Pons (tissue), 1 donor: ENCODE measurements at regions not wholly inside any gene's neighbourhood (a gene's known extent, or its start where the extent isn't known, plus 50 kb on each side); places are given as distances from the start of the nearest gene placed in this dataset.
"Not testable (repeated sequence)": the region's sequence is repeated elsewhere in the genome, so short reads cannot be mapped to it uniquely, and the experiment has no call there.

Experiments
- DNase-seq: peaks from one replicate; pipeline ENCODE4 v3.0.0-alpha.2; 2016; ENCODE audit warnings: low spot score

DNA sequence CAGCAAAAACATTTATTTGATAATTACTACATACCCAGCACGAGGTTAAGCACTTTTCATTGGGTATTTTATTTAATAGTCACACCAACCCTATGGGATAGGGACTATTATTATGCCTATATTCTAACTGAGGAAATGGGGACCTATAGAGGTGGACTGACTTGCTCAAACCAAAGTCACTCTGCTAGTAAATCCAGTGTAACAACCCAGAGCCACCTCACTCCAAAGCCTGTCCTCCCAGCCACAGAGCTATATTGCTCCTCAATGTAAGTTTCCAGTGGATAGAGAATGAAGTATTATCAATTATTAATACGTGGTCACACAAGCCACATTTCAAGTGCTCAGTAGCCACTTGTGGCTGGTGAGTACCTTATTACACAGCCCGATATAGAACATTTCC is 97.5 kb downstream of the RGS2 start:
- DNase-seq: no peak

DNA sequence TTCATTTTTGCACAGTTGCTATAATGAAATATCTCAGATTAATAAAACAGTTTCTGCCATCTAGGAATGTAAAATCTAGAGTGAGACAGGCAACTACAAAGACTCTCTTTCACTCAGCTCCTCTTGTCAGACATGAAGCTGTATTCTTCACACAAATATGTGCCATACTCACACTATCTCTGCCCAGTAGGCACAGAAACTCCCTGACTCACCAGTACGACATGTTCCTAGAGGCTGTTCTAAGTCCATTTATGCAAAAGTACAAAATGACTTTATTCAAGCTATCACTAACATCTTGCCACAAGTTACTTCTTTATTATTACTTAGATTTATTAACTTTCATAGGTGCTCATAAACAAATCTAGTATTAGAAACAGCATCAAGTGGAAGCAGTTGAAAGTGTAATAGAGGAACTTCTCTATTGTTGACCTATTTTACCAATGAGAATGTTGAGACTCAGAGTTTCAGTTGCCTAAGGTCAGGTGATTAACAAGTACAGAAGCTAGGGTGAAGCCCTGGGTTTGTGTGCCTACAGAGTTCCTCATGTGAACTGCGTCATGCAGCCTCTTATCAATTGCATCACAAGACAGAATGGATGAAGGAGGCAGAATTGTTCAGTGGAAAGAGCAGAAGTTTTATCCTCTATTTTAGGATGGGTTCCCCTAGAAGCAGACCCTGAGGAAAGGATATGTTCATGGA is 98.9 kb downstream of the RGS2 start:
- no peak for DNase-seq

DNA sequence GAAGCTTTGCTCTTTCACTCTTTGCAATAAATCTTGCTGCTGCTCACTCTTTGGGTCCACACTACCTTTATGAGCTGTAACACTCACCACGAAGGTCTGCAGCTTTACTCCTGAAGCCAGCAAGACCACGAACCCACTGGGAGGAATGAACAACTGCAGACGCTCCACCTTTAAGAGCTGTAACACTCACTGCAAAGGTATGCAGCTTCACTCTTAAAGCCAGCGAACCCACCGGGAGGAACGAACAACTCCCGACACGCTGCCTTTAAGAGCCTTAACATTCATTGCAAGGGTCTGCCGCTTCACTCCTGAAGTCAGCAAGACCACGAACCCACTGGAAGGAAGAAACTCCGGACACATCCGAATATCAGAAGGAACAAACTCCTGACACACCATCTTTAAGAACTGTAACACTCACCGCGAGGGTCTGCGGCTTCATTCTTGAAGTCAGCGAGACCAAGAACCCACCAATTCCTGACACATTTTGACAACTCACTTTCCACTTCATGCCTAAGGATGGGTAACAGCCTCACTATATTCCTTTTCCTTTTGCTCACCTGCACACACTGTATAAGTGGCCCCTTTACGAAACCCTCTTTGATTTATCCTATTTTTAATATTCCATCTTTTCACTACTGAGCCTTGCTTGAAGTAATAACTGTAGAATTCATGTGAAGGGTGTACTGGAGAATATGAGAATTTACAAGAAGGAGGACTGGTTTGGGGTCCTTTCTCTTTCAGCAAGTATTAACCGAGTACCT is 103.2 kb downstream of the RGS2 start:
- not testable (repeated sequence) for DNase-seq

DNA sequence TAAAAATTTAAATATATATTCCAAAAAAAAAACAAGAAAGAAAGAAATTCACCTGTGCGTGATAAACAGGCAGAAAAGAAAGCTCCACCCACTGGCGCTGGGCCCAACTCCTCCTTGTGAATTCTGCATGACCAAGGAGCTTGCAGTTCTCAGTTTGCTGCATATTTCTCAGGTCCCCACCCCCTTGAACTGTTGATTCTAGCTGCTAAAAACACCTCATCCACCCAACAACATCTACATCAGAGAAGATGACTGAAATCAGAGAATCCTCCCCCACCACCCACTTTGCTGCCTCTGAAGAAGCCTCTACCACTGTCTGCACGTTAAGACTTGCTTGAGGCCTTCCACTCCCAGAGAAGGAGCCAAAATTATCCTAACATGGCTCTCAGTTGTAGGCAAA is 104.8 kb downstream of the RGS2 start:
- DNase-seq: no peak

DNA sequence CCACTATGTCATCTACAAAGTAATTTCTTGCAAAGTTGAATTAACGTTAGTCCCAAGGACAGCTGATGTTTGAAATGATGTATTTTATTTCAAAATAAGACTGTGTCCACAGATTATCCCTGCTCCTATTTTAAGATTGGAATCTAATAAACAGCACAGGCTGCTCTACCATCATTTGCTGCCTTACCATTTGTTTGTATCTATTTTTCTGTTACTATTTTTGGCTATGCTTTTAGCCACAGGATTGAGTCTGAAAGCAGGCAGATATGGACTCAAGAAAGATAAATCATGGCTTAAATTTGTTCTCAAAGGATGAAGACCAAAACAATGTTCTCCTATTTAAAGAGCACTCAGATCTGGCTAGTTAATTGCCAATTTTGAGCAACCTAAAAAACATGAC is 105.3 kb downstream of the RGS2 start:
- DNase-seq: no peak

DNA sequence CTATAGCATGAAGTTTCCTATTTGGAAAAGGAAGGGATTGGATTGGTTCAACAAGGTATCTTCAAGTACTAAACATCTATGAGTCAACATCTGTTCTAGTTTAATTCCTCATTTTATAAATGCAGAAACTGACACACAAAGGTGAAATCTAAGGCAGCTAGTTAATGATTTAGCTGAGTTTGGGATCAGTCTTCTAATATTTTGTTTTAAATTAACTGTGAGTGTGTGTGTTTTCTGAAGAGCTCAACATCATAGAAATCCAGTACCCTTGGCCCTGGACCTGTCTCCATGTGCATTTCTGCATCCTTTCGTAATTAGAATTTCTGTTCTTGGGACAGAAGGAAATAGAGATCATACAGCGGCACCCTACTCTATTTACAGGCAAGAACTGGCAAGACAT is 105.9 kb downstream of the RGS2 start:
- no peak for DNase-seq

DNA sequence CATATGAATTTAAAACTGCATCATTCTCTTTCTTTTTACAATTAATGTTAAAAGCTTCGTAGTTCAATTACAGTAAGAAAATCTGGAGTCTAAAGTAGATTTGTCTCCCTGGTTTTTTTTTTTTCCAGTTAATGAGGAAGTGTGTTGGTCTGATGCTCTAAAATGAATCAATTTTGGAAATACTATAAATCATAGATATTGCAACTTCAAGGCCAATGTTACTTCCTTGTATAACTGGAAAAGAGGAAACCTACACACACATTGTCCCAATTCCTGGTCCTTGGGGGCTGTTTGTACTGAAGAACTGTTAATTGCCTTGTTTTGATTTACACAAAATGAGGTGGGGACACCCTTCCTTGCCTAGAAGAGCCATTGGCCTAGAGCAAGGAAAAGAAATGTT is 107.2 kb downstream of the RGS2 start:
- DNase-seq: no peak

DNA sequence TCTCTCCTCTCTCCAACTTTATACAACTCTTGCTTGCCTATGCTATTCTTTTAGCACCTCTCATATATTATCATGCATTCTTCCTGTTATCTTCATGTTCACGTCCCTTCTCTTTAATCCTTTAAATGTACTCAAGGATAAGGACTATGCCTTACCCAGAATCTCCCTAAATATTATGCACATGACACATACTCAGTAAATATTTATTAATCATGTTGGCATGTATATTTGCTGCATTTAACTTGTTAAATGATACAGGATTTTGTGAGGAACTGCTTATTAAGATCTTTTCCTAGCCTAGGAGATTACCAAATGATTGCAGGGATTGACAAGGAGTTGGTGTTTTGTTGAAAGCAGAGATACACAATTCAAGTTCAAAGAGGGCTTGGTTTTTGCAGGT is 109.4 kb downstream of the RGS2 start:
- DNase-seq: no peak

DNA sequence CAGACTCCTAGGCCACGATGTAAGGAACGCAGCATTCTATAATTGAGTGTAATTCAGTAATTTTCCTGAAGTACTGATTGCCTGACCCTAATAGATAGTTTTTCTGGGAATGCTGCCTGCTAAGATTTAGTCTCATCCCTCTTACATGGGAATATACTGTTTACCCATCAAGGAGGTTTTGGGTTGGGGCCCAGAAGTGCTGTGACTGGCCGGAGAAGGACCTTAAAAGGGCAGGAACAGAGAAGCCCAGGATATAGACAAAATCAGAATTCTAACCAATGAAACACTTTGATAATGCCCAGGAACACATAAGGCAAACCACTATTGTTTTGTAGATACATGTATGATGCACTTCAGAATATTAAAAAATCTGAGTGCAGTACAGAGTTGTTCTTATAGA is 111.6 kb downstream of the RGS2 start:
- DNase-seq: no peak

DNA sequence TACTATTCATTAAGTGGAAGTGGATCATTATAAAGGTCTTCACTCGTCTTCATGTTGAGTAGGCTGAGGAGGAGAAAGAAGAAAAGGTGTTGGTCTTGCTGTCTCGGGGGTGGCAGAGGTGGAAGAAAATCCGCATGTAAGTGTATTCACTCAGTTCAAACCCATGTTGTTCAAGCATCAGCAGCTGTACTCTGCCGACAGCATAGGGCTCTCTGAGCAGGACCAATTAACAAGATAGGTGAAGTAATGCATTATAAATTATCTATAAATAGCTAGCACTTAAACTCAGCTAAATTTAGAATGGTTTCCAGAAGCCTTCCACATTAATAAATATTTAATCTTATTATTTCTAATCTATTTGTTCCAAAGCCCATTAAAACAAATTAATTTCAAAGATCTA is 116.8 kb downstream of the RGS2 start:
- no peak for DNase-seq

DNA sequence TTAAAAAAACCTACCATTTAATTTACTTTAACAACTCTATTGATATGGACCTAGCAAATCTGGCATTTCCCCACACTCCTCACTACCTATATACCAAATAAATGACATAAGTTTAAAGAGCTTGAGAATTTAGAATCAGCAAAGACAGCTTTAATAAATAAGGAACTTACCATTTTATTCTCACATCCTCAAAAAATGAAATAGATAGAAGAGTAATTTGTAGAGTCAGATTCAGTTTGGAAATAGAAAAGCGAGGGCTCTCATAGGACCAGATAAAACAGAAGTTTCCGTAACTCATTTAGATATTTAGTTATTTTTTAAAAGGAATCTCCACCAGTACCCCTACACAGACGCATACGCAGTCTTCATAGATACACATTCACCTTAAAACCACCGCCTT is 117.9 kb downstream of the RGS2 start:
- no peak for DNase-seq

DNA sequence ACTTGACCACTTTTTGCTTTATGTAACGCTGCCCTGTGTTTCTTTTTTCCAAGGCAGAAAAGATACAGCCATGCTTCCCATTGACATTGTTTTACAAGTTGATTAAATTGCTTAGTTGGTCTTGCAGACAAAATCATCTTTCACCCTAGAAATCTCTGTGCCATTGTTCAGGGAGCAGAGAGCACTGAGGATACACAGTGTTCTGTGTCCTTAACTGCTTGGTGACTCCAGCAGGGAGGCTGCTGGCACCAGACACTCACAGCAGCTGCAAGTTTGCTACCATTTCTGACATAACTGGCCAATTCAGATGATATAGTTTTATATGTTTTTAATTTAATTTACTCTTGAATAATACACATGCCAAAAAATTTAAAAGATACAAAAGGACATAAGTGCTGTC is 118.7 kb downstream of the RGS2 start:
- DNase-seq: peak; percentile 78

DNA sequence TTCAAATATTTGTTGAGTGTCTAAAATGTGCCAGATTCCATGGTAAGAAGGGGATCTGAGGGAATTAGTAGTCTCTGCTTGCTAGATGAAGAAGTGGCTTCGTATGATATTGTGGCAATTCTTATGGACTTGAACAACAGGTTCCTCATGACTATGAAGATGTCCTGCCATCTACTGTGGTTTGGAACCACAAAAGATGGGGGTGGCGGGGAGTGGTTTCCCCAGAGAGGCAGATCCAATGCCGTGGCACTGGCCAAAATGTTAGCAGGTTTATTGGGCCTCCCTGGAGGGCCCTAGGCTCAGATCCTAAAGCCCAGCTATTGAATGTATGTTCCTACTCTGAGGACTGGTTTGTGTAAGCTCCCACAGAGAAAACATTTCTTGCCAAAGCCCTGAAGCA is 120.8 kb downstream of the RGS2 start:
- DNase-seq: no peak

DNA sequence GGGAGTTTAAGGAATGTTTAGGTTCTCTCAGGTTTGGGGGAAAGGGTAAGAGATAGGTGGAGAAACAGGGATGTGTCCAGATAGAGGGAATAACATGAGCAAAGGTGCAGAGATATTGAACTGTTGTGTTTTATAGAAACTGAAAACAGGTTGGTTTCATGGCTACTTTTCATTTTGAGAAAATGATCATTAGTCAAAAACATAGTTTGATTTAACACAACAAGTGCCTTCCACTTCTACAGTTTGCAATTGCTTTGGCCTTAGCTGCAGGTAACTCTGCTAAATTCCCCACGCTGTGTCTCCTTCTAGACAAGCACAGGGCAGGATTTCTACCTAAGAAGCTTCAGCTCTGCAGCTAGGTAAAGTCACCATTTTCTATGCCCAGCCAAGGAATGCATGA is 124.9 kb downstream of the RGS2 start:
- DNase-seq: no peak

DNA sequence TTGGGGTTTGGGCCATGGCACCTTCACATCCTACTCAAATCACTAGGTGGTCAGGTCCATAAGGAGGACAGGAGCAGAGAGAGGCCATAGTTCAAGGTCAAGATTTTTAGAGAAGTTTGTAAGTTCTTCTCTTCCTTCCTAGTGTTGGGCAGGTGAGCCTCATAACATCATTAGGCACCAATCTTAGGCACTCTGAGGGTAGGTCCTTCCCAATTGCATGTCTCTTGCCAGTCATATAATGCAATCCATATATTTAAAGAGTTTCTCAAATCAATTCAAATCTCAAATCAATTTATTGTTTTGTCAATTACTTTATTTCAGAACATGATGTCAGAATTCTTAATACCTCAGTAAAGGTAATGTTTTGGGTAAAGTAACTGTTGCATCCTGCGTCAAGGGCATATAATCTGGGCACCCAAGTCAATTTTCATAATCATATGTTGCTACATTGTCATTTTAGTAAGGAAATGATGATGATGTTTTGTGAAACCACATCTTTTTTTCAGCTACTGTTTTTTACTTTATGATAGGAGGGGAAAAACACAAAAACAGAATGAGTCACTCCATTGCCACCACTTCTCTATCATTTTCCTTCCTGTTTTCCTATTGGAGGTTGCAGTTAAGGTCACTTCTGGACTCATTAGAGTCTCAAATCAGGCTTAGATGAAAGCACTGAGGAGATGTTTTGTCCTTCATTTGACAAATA is 122.7 kb downstream of the UCHL5 start:
- no peak for DNase-seq

DNA sequence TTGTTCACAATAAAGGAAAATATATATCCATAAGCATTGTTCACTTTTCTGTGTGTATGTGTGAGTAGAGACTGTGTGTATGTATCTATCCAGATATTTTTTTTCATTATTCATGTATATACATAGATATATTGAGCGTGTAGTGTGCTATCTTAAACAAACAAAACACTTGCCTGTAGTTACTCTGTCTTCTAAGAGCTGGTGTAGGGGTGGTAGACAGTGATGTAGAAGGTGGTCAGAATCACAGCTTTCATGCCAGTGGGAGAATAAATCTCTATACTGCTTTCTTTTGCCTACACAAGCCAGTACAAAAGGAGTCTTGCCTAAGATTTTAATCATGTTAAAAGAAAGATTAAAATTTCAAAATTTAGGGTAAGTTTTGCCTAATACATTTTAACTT is 122.0 kb downstream of the UCHL5 start:
- DNase-seq: no peak

DNA sequence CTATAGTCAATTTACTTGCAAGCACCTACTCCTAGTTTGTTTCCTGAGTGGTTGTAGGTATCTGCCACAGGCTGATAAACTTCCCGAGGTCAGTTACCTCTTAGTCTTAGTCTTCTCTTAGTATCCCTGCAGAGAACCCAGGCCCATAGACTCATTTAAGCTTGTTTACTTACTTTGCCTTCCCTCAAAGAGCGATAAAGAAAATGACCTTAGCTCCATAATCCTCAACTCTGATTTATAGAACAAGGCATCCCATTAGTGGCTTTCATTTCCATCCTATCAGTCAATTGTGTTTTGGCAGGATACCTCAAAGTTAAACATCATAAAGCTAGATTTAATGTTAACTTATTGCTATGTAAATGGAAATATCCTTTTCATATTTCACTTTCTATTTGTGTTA is 119.7 kb downstream of the UCHL5 start:
- DNase-seq: no peak

DNA sequence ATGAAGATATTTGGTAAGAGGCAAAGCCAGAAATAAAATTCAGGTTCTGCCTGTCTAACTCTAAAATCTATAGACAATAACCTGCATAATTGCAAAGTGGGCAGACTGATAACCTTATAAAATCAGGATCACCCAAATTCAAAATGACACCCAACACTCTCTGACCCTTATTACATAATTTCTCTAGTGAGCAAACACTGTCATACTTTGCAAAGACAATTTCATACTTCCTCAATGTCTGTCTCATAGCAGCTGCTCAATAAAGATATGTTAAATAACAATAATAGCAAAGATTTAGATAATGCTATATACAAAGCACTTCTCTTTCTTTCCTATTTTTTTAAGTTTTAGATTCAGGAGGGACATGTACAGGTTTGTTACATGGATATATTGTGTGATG is 118.5 kb downstream of the UCHL5 start:
- no peak for DNase-seq

DNA sequence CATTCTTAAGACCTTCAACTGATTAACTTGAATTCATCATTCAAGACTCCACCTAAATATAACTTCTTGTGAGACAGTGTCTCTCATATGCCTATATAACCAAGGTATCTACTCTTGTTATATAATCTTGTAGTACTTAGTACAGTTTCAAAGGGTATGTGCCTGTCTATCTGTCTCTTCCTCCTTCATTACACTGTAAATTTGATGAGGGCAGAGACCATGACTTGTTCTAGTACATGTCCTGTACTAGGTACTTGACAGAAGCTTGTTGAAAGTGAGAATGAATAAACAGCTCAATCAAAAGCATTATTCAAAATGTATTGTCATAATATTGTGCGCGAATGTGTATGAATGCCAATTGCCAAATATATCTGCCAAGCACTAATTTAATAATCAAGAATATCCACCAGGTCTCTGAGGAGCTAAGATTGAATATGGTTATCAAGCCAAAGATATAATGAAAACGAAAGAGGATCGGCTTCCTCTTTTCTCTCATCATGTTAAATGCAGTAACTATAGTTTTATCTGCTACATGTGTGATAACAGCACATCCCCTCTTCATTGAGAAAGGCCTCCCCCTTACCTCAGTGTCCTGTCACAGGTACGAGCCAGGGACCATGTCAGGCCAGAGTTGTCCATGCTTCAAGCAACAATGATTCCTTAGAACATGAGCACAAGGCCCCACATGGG is 117.3 kb downstream of the UCHL5 start:
- no peak for DNase-seq

DNA sequence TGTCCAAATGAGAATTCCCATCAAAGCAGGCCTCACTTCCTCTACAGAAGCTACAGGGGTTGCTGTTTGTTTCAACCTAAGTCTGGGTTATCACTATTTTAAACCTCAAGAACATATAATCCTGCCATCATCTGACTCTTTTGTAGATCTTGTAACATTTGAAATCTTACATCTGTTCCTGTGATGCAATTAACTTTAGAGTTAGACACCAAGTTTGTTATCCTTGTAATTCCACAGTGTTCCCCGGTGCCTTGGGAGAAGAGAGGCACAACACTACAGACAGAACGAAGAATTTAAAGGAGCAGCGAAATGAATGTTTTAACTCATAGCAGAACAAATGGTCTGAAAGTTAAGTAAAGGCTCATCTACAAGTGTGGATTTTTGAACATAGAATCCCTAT is 116.1 kb downstream of the UCHL5 start:
- no peak for DNase-seq

DNA sequence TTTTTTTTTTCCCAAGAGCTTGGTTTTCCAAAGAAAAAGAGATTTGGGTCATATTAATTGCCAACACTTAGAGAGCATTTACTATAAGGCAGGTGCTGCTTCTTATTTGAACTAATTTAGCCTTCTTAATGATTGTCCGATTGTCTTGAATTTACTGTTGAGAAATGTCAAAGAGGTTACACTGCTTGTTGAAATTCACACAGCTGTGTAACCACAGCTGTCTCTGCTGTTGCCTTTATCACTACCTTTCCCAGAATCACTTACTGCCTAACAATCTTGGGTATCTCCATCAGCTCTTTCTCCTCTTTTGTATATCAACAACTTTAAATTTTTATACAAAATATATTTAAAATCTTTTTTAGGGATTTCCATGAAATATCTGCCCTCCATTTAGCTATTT is 115.6 kb downstream of the UCHL5 start:
- no peak for DNase-seq

DNA sequence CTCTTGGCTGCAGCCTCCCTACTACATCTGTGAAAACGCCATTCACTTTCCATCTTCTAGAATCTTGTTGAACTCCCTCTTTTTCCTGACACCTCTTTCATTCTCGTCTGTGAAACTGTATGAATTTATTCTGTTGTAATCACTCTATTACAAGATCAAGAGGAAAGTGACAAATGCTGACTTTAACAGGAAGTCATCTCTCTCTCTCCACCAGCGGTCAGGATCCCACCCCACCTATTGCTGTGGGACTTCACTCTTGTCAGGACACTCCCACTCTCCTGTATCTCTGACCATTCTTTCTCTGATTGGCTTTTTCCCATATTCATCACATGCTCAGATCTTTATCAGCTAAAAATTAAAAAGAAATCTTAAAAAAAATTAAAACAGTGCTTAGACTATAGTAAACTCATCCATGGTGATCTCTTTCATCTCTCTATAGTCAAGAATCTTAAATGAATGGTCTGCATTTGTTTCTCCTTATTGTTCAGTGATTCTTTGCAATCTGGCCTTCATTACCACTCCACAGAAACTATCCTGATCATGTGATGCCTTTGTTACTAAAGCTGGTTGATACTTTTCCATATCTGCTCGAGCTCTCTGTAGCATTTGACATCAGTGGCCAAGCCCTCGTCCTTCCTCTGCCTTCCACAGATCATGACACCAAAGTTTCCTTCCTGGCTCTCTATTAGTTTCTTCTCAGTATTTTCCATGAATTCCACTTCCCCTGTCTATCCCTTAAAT is 113.6 kb downstream of the UCHL5 start:
- DNase-seq: no peak
